GM21619 (cell line): ENCODE measurements at regions not wholly inside any gene's neighbourhood (a gene's known extent, or its start where the extent isn't known, plus 50 kb on each side); places are given as distances from the start of the nearest gene placed in this dataset.

Experiments
- ATAC-seq: cut with Tn5 transposase; IDR thresholded peaks from one replicate; pipeline ENCODE4 v1.9.1; 2021; ENCODE audit not compliant: unreplicated experiment

DNA sequence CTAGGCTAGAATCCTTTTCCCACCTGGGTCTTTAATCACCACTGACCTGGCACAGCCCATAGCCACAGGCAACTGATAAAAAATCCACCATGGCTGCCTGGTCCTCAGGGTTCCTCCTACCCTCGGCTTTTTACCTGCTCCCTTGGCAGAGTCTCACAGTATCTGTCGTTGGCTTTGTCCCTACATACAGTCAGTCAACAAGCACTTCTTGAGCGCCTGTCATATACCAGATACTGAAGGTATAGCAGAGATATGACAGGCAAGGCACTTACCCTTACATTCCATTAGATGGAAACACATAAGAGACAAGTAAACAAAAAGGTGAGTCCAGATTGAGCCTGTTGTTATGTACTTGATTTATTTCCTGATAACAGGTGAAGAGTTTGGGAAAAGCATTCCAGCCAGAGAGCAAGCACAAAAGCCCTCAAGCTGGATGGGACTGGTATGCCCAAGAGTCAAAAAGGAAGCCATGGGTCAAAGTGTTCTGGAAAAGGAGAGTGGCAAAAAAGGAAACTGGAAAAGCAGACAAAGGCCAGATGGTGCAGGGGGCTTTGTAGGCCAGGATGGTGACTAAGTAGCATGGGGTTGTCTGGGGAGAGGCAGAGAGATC, 247.0 kb downstream of the CHD9NB start:
- ATAC-seq = no peak

DNA sequence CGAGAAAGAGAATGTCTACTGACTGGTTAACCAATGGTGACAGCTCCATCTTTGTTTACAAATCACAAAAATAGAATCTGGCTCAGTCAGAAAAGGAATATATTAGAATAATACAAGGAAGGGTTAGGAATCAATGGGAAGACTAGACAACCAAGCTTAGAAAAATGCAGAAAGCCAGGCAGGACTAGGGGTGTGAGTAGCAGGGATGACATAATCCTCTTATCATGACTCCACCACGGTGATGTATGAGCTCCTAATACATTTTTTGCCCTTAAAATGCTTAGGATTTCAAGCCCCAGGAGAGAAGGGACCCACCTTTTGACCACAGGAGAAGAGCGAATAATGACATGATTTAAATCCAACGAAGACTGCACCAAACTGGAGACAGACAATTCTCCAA, 252.3 kb downstream of the CHD9NB start:
- ATAC-seq = no peak

DNA sequence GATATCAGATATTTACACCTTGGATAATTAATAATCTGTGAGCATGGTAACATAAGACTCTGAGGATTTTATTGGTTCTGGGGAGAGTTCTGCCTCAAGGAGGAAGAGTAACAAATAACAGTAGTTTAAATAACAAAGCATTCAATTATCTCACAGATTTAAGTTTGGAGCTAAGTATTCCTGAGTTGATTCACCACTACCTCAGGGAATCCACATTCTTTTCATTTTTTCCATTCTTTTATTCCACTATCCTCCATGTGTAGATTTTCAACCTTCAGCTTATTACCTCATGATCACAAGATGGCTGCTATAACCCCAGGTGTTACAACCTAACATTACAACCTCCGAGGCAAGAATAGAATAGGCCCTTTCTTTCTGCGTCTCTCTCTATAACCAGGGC, 252.2 kb upstream of the TOX3 start:
- no peak for ATAC-seq

- ATAC-seq = no peak
Observed at GRCh38 chr16:52787709-52788108, 240.8 kb upstream of the TOX3 start.

- no peak for ATAC-seq
Observed at GRCh38 chr16:52786091-52786490, 239.1 kb upstream of the TOX3 start.

- ATAC-seq = no peak
Observed at GRCh38 chr16:52785653-52786052, 238.7 kb upstream of the TOX3 start.

GRCh38 chr16:52783616-52784015, 236.7 kb upstream of the TOX3 start:
- ATAC-seq = no peak

DNA sequence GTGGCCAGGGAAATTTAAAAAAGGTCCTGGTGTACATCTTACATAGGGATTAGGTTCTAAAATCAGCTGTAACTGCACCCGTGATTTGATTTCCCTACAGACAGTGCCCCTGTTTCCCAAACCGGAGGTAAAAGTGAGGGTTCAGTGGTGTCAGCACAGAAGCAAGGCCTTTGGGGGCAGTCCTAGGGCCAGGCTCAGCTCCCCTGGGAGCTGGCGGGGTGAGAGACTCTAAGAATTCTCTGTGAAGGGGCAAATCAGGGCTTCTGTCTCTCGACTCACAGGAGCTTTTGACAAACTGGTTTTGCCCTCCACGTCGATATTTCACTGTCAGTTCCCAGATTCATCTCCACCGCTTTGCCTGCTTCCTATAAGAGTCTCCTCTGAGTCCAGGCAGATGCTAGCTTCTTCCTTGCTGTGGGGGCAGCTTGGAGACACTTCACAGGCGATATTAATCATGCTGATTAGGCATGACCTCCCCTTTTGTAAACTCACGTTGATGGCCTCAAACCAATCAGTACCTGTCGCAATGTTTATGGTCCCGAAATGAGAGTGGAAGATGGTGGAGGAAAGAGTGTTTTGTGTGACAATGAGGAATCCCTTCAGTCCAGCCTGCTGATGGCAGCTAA, 234.2 kb upstream of the TOX3 start:
- no peak for ATAC-seq

DNA sequence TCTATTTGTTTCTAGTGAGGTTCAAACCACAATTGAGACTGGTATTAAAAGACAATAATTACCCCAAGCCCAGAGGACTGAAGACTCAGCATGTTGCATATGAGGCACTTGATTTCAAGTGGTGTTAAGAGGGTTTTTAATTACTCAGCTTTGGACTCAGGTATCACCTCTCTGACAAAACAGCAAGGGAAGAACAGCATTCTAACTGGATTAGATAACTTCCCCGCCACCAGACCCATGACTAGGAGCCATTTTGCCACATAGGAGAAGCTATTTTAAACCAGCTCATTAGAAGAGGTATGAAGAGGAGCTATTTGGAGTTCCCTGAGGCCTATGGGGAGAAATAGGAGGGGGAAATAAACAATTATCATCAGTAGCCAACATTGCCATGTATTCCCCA, 226.1 kb upstream of the TOX3 start:
- ATAC-seq = no peak

DNA sequence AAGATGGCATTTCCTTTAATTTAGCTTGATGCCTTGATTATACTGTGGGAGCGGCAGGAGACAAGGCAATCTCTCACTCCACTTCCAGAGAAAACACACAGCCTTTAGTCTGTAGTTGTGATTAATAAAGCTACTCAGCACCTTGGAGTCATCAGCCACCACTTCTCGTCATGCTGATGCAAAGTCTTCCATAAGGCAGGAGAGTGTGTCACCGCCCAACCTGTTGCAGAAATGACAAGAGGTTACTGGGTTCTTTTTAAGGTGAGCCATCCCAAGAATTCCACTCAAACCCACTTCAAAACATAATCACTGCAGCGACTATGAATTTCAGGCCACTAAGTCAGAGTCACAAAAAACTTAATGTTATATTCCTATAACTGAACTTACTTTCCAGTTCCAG, 223.9 kb upstream of the TOX3 start:
- no peak for ATAC-seq

DNA sequence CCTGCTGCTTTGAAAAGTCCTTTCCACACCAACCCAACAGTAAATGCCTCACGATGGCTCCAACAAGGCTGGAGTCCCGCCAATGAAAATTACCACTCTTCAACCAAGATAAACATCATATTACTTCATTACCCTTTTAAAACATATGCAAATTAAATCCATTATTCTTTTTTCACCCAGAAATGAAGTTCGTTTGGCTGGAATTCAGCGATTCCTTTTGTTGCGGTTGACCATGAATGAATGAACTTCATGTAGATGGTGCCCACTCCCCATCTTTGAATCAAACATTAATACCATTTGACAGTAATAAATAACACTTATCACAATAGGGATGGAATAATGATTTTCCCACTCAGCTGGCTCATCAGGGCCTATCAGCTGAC, 211.5 kb upstream of the TOX3 start:
- ATAC-seq = no peak

DNA sequence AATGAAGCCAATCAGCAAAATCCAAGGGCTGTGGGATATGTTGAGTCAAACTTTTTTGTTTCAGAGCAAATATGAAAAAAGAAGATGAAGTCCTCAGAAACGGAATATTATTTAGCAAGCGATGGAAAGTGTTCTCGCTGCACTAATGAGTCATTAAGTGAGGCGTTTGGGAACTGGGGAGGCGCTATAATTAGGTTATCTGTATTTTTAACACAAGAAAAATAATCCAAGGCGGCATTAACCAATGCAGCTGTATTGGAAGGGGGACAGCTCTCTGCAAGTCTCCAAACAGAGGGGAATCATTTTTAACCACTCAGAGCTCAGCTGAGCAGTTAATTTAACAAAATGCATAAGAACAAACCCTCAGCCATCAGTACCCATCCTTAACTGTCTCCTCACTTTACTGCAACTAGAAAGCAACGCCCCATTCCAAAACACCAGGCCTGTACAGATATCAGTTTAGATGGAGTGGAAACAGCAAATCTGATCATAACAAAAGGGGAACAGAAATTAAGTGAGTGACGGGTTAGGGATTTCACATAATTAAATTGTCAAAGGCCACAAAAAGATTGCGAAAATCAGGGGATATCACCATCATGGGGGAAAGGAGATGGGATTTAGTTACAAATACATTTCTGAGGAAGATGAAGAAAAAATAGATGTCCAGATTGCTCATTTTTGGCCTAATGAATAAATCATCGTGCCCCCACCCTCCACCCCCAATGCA, 211.0 kb upstream of the TOX3 start:
- no peak for ATAC-seq

DNA sequence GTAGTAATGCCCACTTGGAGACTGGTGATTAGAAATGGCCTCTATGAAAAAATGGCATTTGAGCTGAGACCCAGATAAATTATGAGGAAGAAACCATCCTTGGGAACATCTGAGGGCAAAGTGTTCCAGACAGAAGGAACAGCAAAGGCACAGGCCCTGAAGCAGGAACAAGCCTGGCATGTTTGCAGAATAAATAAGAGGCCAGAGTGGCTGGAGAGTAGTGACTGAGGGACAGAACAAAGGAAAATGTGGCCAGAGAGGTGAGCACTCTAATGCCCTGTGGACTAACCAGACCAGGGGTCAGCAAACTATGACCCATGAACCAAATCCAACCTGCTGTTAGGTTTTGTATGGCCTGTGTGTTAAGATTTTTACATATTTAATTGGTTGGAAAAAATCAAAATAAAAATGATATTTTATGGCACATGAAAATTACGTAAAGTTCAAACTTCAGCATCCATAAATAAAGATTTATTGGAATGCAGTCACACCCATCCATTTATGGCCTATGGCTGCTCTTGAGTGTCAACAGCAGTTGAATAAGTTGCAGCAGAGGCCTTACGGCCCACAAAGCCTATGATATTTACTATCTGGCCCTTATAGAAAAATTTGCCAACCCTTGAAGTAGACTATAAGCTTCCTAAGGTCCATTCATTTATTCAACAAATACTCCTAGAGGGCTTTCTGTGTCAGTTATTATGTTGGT, 210.0 kb upstream of the TOX3 start:
- no peak for ATAC-seq

DNA sequence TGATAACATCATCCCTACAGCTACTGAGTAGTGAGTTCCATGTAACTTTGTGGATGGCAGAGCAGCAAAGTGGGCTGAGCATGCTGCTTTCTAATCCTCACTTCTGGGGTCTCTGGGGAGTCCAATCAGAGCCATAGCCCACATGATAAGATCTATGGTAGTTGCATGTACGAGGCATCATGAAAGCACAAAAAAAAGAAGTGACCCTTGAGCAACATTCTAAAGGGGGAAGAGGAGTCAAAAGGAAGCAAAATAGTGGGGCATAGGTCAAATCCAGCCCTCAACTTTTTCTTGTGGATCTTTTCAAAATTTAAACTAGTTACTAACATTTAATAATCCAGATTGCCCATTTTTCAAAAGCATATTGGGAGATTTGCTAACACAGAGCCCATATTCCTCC, 208.5 kb upstream of the TOX3 start:
- ATAC-seq = no peak

GRCh38 chr16:52751035-52751434, 204.1 kb upstream of the TOX3 start:
- no peak for ATAC-seq

GRCh38 chr16:52748741-52749140, 201.8 kb upstream of the TOX3 start:
- no peak for ATAC-seq

GRCh38 chr16:52747088-52747595, 200.2 kb upstream of the TOX3 start:
- no peak for ATAC-seq

- ATAC-seq = no peak
Observed at GRCh38 chr16:52743707-52744106, 196.8 kb upstream of the TOX3 start.

- ATAC-seq = no peak
Observed at GRCh38 chr16:52742608-52743170, 195.7 kb upstream of the TOX3 start.

- no peak for ATAC-seq
Observed at GRCh38 chr16:52742052-52742451, 195.1 kb upstream of the TOX3 start.

DNA sequence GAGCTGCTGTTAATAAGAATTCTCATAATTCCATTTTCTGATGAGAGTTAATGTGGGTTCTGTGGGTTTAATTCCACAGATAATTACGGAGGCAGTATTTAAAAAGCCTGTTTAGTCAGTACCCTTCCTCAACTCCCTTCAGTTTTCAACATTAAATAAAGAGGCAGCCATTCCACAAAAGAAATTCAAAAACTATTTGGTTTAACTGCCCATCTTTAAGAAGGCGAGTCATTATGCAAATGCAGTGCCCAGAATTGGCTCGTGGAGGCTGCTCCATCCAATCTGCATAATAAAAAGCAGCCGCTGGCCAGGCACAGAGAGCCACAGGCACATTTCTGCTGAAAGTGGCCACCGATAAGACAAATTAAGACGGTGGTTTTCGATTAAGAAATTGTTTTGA, 194.4 kb upstream of the TOX3 start:
- ATAC-seq = no peak
